IMR-90 (cell line): ENCODE measurements at regions not wholly inside any gene's neighbourhood (a gene's known extent, or its start where the extent isn't known, plus 50 kb on each side); places are given as distances from the start of the nearest gene placed in this dataset.

ENCODE experiments used
- ATAC-seq: fragments of 200-7000 bp; cut with Tn5 transposase; 2 replicates; pipeline ENCODE4 v1.9.1; 2020; ENCODE audit warnings: low read depth, mild to moderate bottlenecking, moderate library complexity
- BruUV-seq: library from RNA; stranded (reverse); fragments of 400-500 nt; replicated peaks from 2 replicates; lab custom pipeline; 2021; lab: Mats Ljungman, UMichigan
- CTCF ChIA-PET: fragments of 300-600 bp; formaldehyde crosslinking; extraction: SDS; loops from one replicate; lab custom pipeline; 2021; ENCODE audit warnings: antibody characterized with exemption; lab: Yijun Ruan, JAX
- POLR2A ChIA-PET: fragments of 300-600 bp; sonication (Branson Sonifier 250); formaldehyde crosslinking; loops from one replicate; lab custom pipeline; 2022; ENCODE audit warnings: antibody characterized with exemption; ENCODE audit not compliant: unreplicated experiment; lab: Charles Lee
- DNase-seq: peaks from one replicate; pipeline ENCODE4 v3.0.0; 2013
- H2AFZ ChIP-seq: replicated peaks from 2 replicates; pipeline ENCODE3; 2013; ENCODE audit warnings: low read length, mild to moderate bottlenecking; ENCODE audit not compliant: poor library complexity
- H2AK5ac ChIP-seq: 2 replicates; pipeline ENCODE4 v1.6.1; 2013; ENCODE audit warnings: low read depth, low read length, inconsistent platforms
- H2AK9ac ChIP-seq: replicated peaks from 2 replicates; pipeline ENCODE3; 2013; ENCODE audit warnings: mild to moderate bottlenecking, low read depth, low read length, moderate library complexity; ENCODE audit not compliant: poor library complexity
- H2BK120ac ChIP-seq: 2 replicates; pipeline ENCODE4 v1.6.1; 2013; ENCODE audit warnings: low read depth, low read length, inconsistent platforms
- H2BK15ac ChIP-seq: 3 replicates; pipeline ENCODE4 v1.6.1; 2013; ENCODE audit warnings: low read depth, low read length, inconsistent platforms
- H2BK20ac ChIP-seq: 2 replicates; pipeline ENCODE4 v1.6.1; 2013; ENCODE audit warnings: low read depth, mild to moderate bottlenecking, inconsistent platforms, low read length, moderate library complexity
- H2BK5ac ChIP-seq: 2 replicates; pipeline ENCODE4 v1.6.1; 2013; ENCODE audit warnings: mild to moderate bottlenecking, low read depth, low read length, inconsistent platforms; ENCODE audit not compliant: poor library complexity, severe bottlenecking
- H3K14ac ChIP-seq: replicated peaks from 2 replicates; pipeline ENCODE4 v1.6.1; 2013; ENCODE audit warnings: low read depth, low read length, inconsistent platforms
- H3K18ac ChIP-seq: 2 replicates; pipeline ENCODE4 v1.6.1; 2013; ENCODE audit warnings: low read depth, low read length, control low read depth
- H3K23ac ChIP-seq: 2 replicates; pipeline ENCODE4 v1.6.1; 2013; ENCODE audit warnings: low read depth, low read length, inconsistent platforms
- H3K27ac ChIP-seq: 2 replicates; pipeline ENCODE4 v1.5.1; 2013; ENCODE audit warnings: mild to moderate bottlenecking, control low read depth, low read length; ENCODE audit not compliant: insufficient read depth
- H3K27me3 ChIP-seq: 2 replicates; pipeline ENCODE4 v1.6.1; 2013; ENCODE audit warnings: low read length; ENCODE audit not compliant: control insufficient read depth, insufficient read depth
- H3K36me3 ChIP-seq: 2 replicates; pipeline ENCODE4 v1.6.1; 2013; ENCODE audit warnings: low read length, mixed read lengths; ENCODE audit not compliant: control insufficient read depth, insufficient read depth
- H3K4ac ChIP-seq: 2 replicates; pipeline ENCODE4 v1.6.1; 2013; ENCODE audit warnings: low read depth, low read length, inconsistent platforms
- H3K4me1 ChIP-seq: 2 replicates; pipeline ENCODE4 v1.6.1; 2013; ENCODE audit warnings: low read length, mixed read lengths; ENCODE audit not compliant: control insufficient read depth, insufficient read depth
- H3K4me2 ChIP-seq: 2 replicates; pipeline ENCODE4 v1.6.1; 2013; ENCODE audit warnings: low read depth, mild to moderate bottlenecking, control low read depth, low read length, moderate library complexity
- H3K4me3 ChIP-seq: 2 replicates; pipeline ENCODE4 v1.5.1; 2013; ENCODE audit warnings: low read depth, mild to moderate bottlenecking, control low read depth, low read length, moderate library complexity; ENCODE audit not compliant: insufficient read depth
- H3K56ac ChIP-seq: 2 replicates; pipeline ENCODE4 v1.6.1; 2013; ENCODE audit warnings: low read length, inconsistent platforms; ENCODE audit not compliant: insufficient read depth; ENCODE audit errors: extremely low read depth
- H3K79me1 ChIP-seq, 2 experiments: 2 replicates each; pipeline ENCODE4 v1.6.1; 2013; ENCODE audit warnings: low read length in 2 of 2, inconsistent platforms in 1 of 2, low read depth in 1 of 2
- H3K9ac ChIP-seq: 2 replicates; pipeline ENCODE4 v1.6.1; 2013; ENCODE audit warnings: low read depth, low read length, control low read depth
- H3K9me1 ChIP-seq: 2 replicates; pipeline ENCODE4 v1.6.1; 2013; ENCODE audit warnings: low read length, inconsistent platforms; ENCODE audit not compliant: insufficient read depth
- H3K9me3 ChIP-seq: 2 replicates; pipeline ENCODE4 v1.6.1; 2013; ENCODE audit warnings: low read length; ENCODE audit not compliant: control insufficient read depth, insufficient read depth
- H4K20me1 ChIP-seq: 2 replicates; pipeline ENCODE4 v1.6.1; 2013; ENCODE audit warnings: low read length, inconsistent platforms; ENCODE audit not compliant: insufficient read depth
- H4K5ac ChIP-seq: 2 replicates; pipeline ENCODE4 v1.6.1; 2013; ENCODE audit warnings: mild to moderate bottlenecking, low read depth, low read length, control low read depth
- H4K8ac ChIP-seq, 2 experiments: 2 replicates each; pipeline ENCODE4 v1.6.1; 2013; ENCODE audit warnings: low read depth in 2 of 2, low read length in 2 of 2, control low read depth in 1 of 2, inconsistent platforms in 1 of 2
- H4K91ac ChIP-seq: 2 replicates; pipeline ENCODE4 v1.6.1; 2013; ENCODE audit warnings: low read depth, low read length, inconsistent platforms; ENCODE audit not compliant: insufficient read depth
- ELK1 ChIP-seq: fragments of 150-350 bp; IDR thresholded peaks from 2 replicates; pipeline ENCODE4 v1.6.1; 2016; ENCODE audit warnings: low read depth, mild to moderate bottlenecking, low read length, moderate library complexity, borderline replicate concordance
- RCOR1 ChIP-seq: IDR thresholded peaks from 2 replicates; pipeline ENCODE4 v1.6.1; 2012; ENCODE audit warnings: mild to moderate bottlenecking, low read length, improper control_type of control experiment; ENCODE audit not compliant: insufficient replicate concordance
- whole genome bisulfite sequencing, 2 experiments: methylation state at CpG; one replicate each; pipeline versions ENCODE4 v1.1.5 to v1.1.7; 2013; ENCODE audit warnings: missing lambda C conversion rate in 2 of 2; ENCODE audit not compliant: insufficient read length in 1 of 2; ENCODE audit errors: extremely low coverage in 2 of 2; 5-methylcytosine and 5-hydroxymethylcytosine counted together
- dilution Hi-C: fragments of 300-500 bp; cut with HindIII; formaldehyde crosslinking; loops from one replicate; pipeline ENCODE4 v1.14.3; 2018; ENCODE audit warnings: low sequenced_read_pairs; ENCODE audit not compliant: unreplicated experiment
- in situ Hi-C: fragments of 300-500 bp; cut with MboI; formaldehyde crosslinking; loops from 3 replicates; pipeline ENCODE4 v1.14.3; 2019; ENCODE audit warnings: low sequenced_read_pairs, inconsistent platforms, mixed read lengths
- intact Hi-C: fragments of 100-400 bp; cut with micrococcal nuclease; formaldehyde crosslinking; loops from 2 replicates; pipeline ENCODE4 v1.10.0; 2022

GRCh38 chr21:10272216-10272615 lies 249.2 kb upstream of the TPTE start:
- Histone ChIP-seq H3K4ac (no peak overlapping the region), H2AK5ac (no peak overlapping the region), H4K8ac (no peak overlapping the region), H2BK20ac (no peak overlapping the region), H3K14ac (no peak overlapping the region), H3K9me3 (peaks cover 3% of the 10 kb centered on the region; the same call in 1 of the 2 replicates), H3K4me2 (no peak overlapping the region), H3K4me1 (no peaks in the 10 kb centered on the region), H2BK5ac (no peak overlapping the region), H3K56ac (no peak overlapping the region), H3K27ac (no peak overlapping the region), H4K5ac (no peak overlapping the region), H3K23ac (no peak overlapping the region), H3K4me3 (no peak overlapping the region), H3K36me3 (no peaks in the 10 kb centered on the region), H3K79me1 (no peaks in the 10 kb centered on the region), H3K27me3 (no peaks in the 10 kb centered on the region), H3K9me1 (no peaks in the 10 kb centered on the region), H2BK15ac (no peak overlapping the region), H2AFZ (no peak overlapping the region), H4K91ac (no peak overlapping the region), H3K18ac (no peak overlapping the region), H2BK120ac (no peak overlapping the region), H2AK9ac (no peak overlapping the region), H3K9ac (no peak overlapping the region), H4K20me1 (no peaks in the 10 kb centered on the region)
- CTCF ChIA-PET: no interaction called here
- in situ Hi-C loops: no loop called here
- dilution Hi-C loops: no loop called here
- POLR2A ChIA-PET: no interaction called here
- DNase-seq (no peak), ATAC-seq (no peak)
- intact Hi-C loops: no loop called here
- WGBS, 2 experiments: no CpG with 5 or more reads among the region's 5 CpGs
- no TSS peak for BruUV-seq
- TF ChIP-seq ELK1 (no peak), RCOR1 (no peak)
